ENCODE measurements at regions not wholly inside any gene's neighbourhood (a gene's known extent, or its start where the extent isn't known, plus 50 kb on each side); places are given as distances from the start of the nearest gene placed in this dataset.

- H3K4me3 Mint-ChIP-seq (ENCODE audit: unreplicated experiment): no peak overlapping the region
- no peak overlapping the region for H3K27ac Mint-ChIP-seq (ENCODE audit: low read depth, unreplicated experiment)
- ChIA-PET CTCF (interaction anchor here (0.7 kb wide), 1 partner anchor 305 kb away, joined by 3 read pairs; no protein-coding TSS in a partner anchor), POLR2A (interaction anchor here (1.0 to 1.6 kb wide), 2 partner anchors 87 kb away, joined by 4 read pairs; no protein-coding TSS in a partner anchor)
- H3K9me3 Mint-ChIP-seq (ENCODE audit: unreplicated experiment): no peaks in the 10 kb centered on the region
- intact Hi-C loops (cut with micrococcal nuclease): loop anchor here (5.0 kb wide), 1 partner anchor 344 kb away; no protein-coding TSS in a partner anchor
- BruUV-seq (replicated peaks): no TSS peak
- peaks cover 18% of the 10 kb centered on the region for H3K4me1 Mint-ChIP-seq (ENCODE audit: insufficient read depth, unreplicated experiment)
- no peak for DNase-seq (ENCODE audit: unreplicated experiment)
- peaks cover 5% of the 10 kb centered on the region for H3K36me3 Mint-ChIP-seq (ENCODE audit: insufficient read depth, unreplicated experiment)
- TF ChIP-seq CTCF (IDR thresholded peaks at IDR 0.05; ENCODE audit: unreplicated experiment): no peak
- no peaks in the 10 kb centered on the region for H3K27me3 Mint-ChIP-seq (ENCODE audit: insufficient read depth, unreplicated experiment)
These were observed 501.2 kb downstream of the PCNX1 start for GRCh38 chr14:71408362-71409030.

GRCh38 chr14:71410578-71411284 is 503.5 kb downstream of the PCNX1 start:
- TF ChIP-seq CTCF (IDR thresholded peaks at IDR 0.05; ENCODE audit: unreplicated experiment): no peak
- Mint-ChIP-seq H3K36me3 (ENCODE audit: insufficient read depth, unreplicated experiment) (peaks cover 5% of the 10 kb centered on the region), H3K4me3 (ENCODE audit: unreplicated experiment) (no peak overlapping the region), H3K27ac (ENCODE audit: low read depth, unreplicated experiment) (peak overlapping the region; percentile 27), H3K27me3 (ENCODE audit: insufficient read depth, unreplicated experiment) (no peaks in the 10 kb centered on the region), H3K4me1 (ENCODE audit: insufficient read depth, unreplicated experiment) (peaks cover 23% of the 10 kb centered on the region), H3K9me3 (ENCODE audit: unreplicated experiment) (no peaks in the 10 kb centered on the region)
- no TSS peak for BruUV-seq (replicated peaks)
- POLR2A ChIA-PET: interaction anchor here (0.7 to 1.2 kb wide), 2 partner anchors 36 to 91 kb away, joined by 3 to 4 read pairs; partner anchors contain the start of gene SIPA1L1
- DNase-seq (ENCODE audit: unreplicated experiment): no peak
- CTCF ChIA-PET: interaction anchor here (0.6 kb wide), 1 partner anchor 56 kb away, joined by 3 read pairs; no protein-coding TSS in a partner anchor
- intact Hi-C loops (cut with micrococcal nuclease): no loop called here

GRCh38 chr14:71411285-71411595 is 504.0 kb downstream of the PCNX1 start:
- no peak for DNase-seq (ENCODE audit: unreplicated experiment)
- no peak for TF ChIP-seq CTCF (IDR thresholded peaks at IDR 0.05; ENCODE audit: unreplicated experiment)
- Mint-ChIP-seq H3K4me3 (ENCODE audit: unreplicated experiment) (no peak overlapping the region), H3K4me1 (ENCODE audit: insufficient read depth, unreplicated experiment) (peaks cover 23% of the 10 kb centered on the region), H3K9me3 (ENCODE audit: unreplicated experiment) (no peaks in the 10 kb centered on the region), H3K27ac (ENCODE audit: low read depth, unreplicated experiment) (peak overlapping the region; percentile 27), H3K27me3 (ENCODE audit: insufficient read depth, unreplicated experiment) (no peaks in the 10 kb centered on the region), H3K36me3 (ENCODE audit: insufficient read depth, unreplicated experiment) (peaks cover 5% of the 10 kb centered on the region)
- ChIA-PET POLR2A (no interaction called here), CTCF (interaction anchor here (0.6 to 1.5 kb wide), 2 partner anchors 342 to 444 kb away, joined by 4 read pairs; no protein-coding TSS in a partner anchor)
- intact Hi-C loops (cut with micrococcal nuclease): no loop called here
- no TSS peak for BruUV-seq (replicated peaks)

GRCh38 chr14:71411738-71412137 is 504.5 kb downstream of the PCNX1 start:
- CTCF ChIA-PET: interaction anchor here (0.6 to 1.5 kb wide), 3 partner anchors 8 to 444 kb away, joined by 3 to 4 read pairs (median 4); no protein-coding TSS in a partner anchor

More at GRCh38 chr14:71411738-71412137, 504.5 kb downstream of the PCNX1 start:
- intact Hi-C loops (cut with micrococcal nuclease): no loop called here
- no peaks in the 10 kb centered on the region for H3K27me3 Mint-ChIP-seq (ENCODE audit: insufficient read depth, unreplicated experiment)
- H3K4me1 Mint-ChIP-seq (ENCODE audit: insufficient read depth, unreplicated experiment): peaks cover 23% of the 10 kb centered on the region
- TF ChIP-seq CTCF (IDR thresholded peaks at IDR 0.05; ENCODE audit: unreplicated experiment): no peak
- no TSS peak for BruUV-seq (replicated peaks)
- DNase-seq (ENCODE audit: unreplicated experiment): no peak
- H3K4me3 Mint-ChIP-seq (ENCODE audit: unreplicated experiment): no peak overlapping the region
- POLR2A ChIA-PET: interaction anchor here (0.9 kb wide), 1 partner anchor 84 kb away, joined by 3 read pairs; no protein-coding TSS in a partner anchor
- peak overlapping the region; percentile 27 for H3K27ac Mint-ChIP-seq (ENCODE audit: low read depth, unreplicated experiment)
- no peaks in the 10 kb centered on the region for H3K9me3 Mint-ChIP-seq (ENCODE audit: unreplicated experiment)
- H3K36me3 Mint-ChIP-seq (ENCODE audit: insufficient read depth, unreplicated experiment): peaks cover 5% of the 10 kb centered on the region

All from MCF 10A (cell line).